ENCODE measurements at regions not wholly inside any gene's neighbourhood (a gene's known extent, or its start where the extent isn't known, plus 50 kb on each side); places are given as distances from the start of the nearest gene placed in this dataset.

DNA sequence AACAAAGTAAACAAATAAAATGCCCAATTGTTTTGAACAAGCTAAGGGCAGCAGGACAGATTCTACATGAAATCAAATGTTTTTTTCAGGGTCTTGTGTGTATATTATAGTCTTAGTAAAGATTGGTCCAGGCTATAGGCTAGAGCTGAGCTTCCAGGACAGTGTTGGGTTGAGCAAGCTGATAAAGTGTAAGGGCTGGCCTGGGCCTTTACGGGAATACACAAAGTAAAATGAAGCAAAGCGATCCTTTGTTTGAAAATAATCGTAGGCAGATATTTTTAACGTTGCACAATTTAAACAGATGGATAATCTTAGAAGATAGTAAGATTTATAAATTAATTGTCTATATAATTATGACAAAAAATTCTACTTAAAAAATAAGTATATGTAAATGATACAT, 1204.6 kb downstream of the OTOL1 start:
- no peak for DNase-seq (ENCODE audit: low spot score)
- Histone ChIP-seq H3K27ac (ENCODE audit: extremely low read length, insufficient read depth, low read length) (no peak overlapping the region), H4K20me1 (ENCODE audit: insufficient read depth, low read length) (no peaks in the 10 kb centered on the region), H3K9ac (ENCODE audit: insufficient read depth, low read depth, low read length) (no peak overlapping the region), H3K27me3 (ENCODE audit: control insufficient read depth in 1 of 2, insufficient read depth in 2 of 2, low read length in 2 of 2) (no peaks in the 10 kb centered on the region), H2AFZ (ENCODE audit: low read length) (no peak overlapping the region), H3K79me2 (ENCODE audit: insufficient read depth, low read length) (no peaks in the 10 kb centered on the region), H3K4me1 (ENCODE audit: insufficient read depth, low read length) (no peaks in the 10 kb centered on the region), H3K4me2 (ENCODE audit: low read depth, low read length) (no peak overlapping the region), H3K4me3 (replicated peaks in 1 of 3; ENCODE audit: insufficient read depth in 1 of 3, low read depth in 2 of 3, low read length in 3 of 3) (no peak overlapping the region), H3K36me3 (replicated peaks in 1 of 2; ENCODE audit: control insufficient read depth in 1 of 2, insufficient read depth in 2 of 2, low read length in 2 of 2) (no peaks in the 10 kb centered on the region), H3K9me3 (ENCODE audit: low read length) (no peaks in the 10 kb centered on the region)
- POLR2A ChIA-PET, result no interaction called here
- in situ Hi-C loops (cut with HindIII; ENCODE audit: extremely low pct_ligation_motif_present, low pct_unique_long_range_greater_than_20kb) (no loop called here), intact Hi-C loops (cut with micrococcal nuclease; ENCODE audit: unreplicated experiment) (no loop called here)
- no TSS peak for BruUV-seq (replicated peaks)
- CTCF ChIA-PET (ENCODE audit: low intra/inter-chr PET ratio, low total read pairs), result no interaction called here
- no peak for FAIRE-seq
- no peak for ATAC-seq
- TF ChIP-seq HDAC1 (CRISPR knock-in tag; IDR thresholded peaks at IDR 0.05) (no peak), ZNF253 (CRISPR knock-in tag; IDR thresholded peaks at IDR 0.05; ENCODE audit: borderline replicate concordance) (no peak), CHD2 (IDR thresholded peaks at IDR 0.05; ENCODE audit: low read depth, low read length) (no peak), ZNF772 (CRISPR knock-in tag; IDR thresholded peaks at IDR 0.05) (no peak), ZNF7 (CRISPR knock-in tag; IDR thresholded peaks at IDR 0.05) (no peak), HNF4A (CRISPR knock-in tag; IDR thresholded peaks at IDR 0.05) (no peak)
- TF ChIP-seq, protein P1, sequence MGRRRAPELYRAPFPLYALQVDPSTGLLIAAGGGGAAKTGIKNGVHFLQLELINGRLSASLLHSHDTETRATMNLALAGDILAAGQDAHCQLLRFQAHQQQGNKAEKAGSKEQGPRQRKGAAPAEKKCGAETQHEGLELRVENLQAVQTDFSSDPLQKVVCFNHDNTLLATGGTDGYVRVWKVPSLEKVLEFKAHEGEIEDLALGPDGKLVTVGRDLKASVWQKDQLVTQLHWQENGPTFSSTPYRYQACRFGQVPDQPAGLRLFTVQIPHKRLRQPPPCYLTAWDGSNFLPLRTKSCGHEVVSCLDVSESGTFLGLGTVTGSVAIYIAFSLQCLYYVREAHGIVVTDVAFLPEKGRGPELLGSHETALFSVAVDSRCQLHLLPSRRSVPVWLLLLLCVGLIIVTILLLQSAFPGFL (CRISPR knock-in tag; IDR thresholded peaks at IDR 0.05), result no peak
- WGBS (ENCODE audit: low lambda C conversion rate), result 5% methylated on average over 4 of the region's 4 CpGs

DNA sequence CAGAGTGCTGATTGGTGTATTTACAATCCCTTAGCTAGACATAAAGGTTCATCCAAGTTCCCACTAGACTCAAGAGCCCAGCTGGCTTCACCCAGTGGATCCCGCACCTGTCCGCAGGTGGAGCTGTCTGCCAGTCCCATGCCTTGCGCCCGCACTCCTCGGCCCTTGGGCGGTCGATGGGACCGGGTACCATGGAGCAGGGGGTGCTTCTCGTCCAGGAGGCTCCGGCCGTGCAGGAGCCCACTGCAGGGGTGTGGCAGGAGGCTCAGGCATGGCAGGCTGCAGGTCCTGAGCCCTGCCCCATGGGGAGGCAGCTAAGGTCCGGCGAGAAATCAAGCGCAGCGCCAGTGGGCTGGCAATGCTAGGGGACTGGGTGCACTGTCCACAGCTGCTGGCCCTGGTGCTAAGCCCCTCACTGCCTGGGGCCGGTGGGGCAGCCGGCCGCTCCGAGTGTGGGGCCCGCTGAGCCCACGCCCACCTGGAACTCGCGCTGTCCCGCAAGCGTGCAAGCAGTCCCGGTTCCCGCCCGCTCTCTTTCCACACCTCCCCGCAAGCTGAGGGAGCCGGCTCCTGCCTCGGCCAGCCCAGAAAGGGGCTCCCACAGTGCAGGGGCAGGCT, 1206.3 kb downstream of the OTOL1 start:
- Histone ChIP-seq H3K79me2 (ENCODE audit: insufficient read depth, low read length) (no peaks in the 10 kb centered on the region), H3K9ac (ENCODE audit: insufficient read depth, low read depth, low read length) (no peak overlapping the region), H2AFZ (ENCODE audit: low read length) (no peak overlapping the region), H4K20me1 (ENCODE audit: insufficient read depth, low read length) (no peaks in the 10 kb centered on the region), H3K9me3 (ENCODE audit: low read length) (no peaks in the 10 kb centered on the region), H3K4me2 (ENCODE audit: low read depth, low read length) (no peak overlapping the region), H3K4me1 (ENCODE audit: insufficient read depth, low read length) (no peaks in the 10 kb centered on the region), H3K27ac (ENCODE audit: extremely low read length, insufficient read depth, low read length) (no peak overlapping the region), H3K4me3 (replicated peaks in 1 of 3; ENCODE audit: insufficient read depth in 1 of 3, low read depth in 2 of 3, low read length in 3 of 3) (no peak overlapping the region), H3K27me3 (ENCODE audit: control insufficient read depth in 1 of 2, insufficient read depth in 2 of 2, low read length in 2 of 2) (no peaks in the 10 kb centered on the region), H3K36me3 (replicated peaks in 1 of 2; ENCODE audit: control insufficient read depth in 1 of 2, insufficient read depth in 2 of 2, low read length in 2 of 2) (no peaks in the 10 kb centered on the region)
- no TSS peak for BruUV-seq (replicated peaks)
- no peak for ATAC-seq
- CTCF ChIA-PET (ENCODE audit: low intra/inter-chr PET ratio, low total read pairs), result no interaction called here
- WGBS (ENCODE audit: low lambda C conversion rate), result 50% methylated on average over 12 of the region's 31 CpGs
- intact Hi-C loops (cut with micrococcal nuclease; ENCODE audit: unreplicated experiment), result no loop called here
- POLR2A ChIA-PET, result no interaction called here
- no peak for FAIRE-seq
- DNase-seq (ENCODE audit: low spot score), result no peak
- in situ Hi-C loops (cut with HindIII; ENCODE audit: extremely low pct_ligation_motif_present, low pct_unique_long_range_greater_than_20kb), result no loop called here
- TF ChIP-seq GABPB1 (CRISPR knock-in tag; IDR thresholded peaks at IDR 0.05), result no peak
- TF ChIP-seq MEF2D (CRISPR knock-in tag; IDR thresholded peaks at IDR 0.05), result no peak
- TF ChIP-seq AGO2 (optimal IDR thresholded peaks at IDR 0.05; ENCODE audit: low read depth, low read length), result no peak
- TF ChIP-seq, protein P2, sequence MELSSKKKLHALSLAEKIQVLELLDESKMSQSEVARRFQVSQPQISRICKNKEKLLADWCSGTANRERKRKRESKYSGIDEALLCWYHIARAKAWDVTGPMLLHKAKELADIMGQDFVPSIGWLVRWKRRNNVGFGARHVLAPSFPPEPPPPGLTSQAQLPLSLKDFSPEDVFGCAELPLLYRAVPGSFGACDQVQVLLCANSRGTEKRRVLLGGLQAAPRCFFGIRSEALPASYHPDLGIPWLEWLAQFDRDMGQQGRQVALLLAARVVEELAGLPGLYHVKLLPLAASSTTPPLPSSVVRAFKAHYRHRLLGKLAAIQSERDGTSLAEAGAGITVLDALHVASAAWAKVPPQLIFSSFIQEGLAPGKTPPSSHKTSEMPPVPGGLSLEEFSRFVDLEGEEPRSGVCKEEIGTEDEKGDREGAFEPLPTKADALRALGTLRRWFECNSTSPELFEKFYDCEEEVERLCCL (CRISPR knock-in tag; IDR thresholded peaks at IDR 0.05; ENCODE audit: borderline replicate concordance), result no peak
- TF ChIP-seq, protein P3, sequence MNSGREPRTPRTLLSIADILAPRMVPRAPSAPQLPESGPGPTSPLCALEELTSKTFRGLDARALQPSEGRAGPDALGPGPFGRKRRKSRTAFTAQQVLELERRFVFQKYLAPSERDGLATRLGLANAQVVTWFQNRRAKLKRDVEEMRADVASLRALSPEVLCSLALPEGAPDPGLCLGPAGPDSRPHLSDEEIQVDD (CRISPR knock-in tag; IDR thresholded peaks at IDR 0.05; ENCODE audit: borderline replicate concordance), result no peak
- TF ChIP-seq NFKBIZ (CRISPR knock-in tag; IDR thresholded peaks at IDR 0.05), result no peak
- TF ChIP-seq, protein P4, sequence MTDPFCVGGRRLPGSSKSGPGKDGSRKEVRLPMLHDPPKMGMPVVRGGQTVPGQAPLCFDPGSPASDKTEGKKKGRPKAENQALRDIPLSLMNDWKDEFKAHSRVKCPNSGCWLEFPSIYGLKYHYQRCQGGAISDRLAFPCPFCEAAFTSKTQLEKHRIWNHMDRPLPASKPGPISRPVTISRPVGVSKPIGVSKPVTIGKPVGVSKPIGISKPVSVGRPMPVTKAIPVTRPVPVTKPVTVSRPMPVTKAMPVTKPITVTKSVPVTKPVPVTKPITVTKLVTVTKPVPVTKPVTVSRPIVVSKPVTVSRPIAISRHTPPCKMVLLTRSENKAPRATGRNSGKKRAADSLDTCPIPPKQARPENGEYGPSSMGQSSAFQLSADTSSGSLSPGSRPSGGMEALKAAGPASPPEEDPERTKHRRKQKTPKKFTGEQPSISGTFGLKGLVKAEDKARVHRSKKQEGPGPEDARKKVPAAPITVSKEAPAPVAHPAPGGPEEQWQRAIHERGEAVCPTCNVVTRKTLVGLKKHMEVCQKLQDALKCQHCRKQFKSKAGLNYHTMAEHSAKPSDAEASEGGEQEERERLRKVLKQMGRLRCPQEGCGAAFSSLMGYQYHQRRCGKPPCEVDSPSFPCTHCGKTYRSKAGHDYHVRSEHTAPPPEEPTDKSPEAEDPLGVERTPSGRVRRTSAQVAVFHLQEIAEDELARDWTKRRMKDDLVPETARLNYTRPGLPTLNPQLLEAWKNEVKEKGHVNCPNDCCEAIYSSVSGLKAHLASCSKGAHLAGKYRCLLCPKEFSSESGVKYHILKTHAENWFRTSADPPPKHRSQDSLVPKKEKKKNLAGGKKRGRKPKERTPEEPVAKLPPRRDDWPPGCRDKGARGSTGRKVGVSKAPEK (CRISPR knock-in tag; IDR thresholded peaks at IDR 0.05; ENCODE audit: borderline replicate concordance), result no peak

All from HepG2 (cell line).